ENCODE measurements at regions not wholly inside any gene's neighbourhood (a gene's known extent, or its start where the extent isn't known, plus 50 kb on each side); places are given as distances from the start of the nearest gene placed in this dataset.
A peak's percentile ranks its signal among the peaks of the same experiment; 100 is the strongest.

DNA sequence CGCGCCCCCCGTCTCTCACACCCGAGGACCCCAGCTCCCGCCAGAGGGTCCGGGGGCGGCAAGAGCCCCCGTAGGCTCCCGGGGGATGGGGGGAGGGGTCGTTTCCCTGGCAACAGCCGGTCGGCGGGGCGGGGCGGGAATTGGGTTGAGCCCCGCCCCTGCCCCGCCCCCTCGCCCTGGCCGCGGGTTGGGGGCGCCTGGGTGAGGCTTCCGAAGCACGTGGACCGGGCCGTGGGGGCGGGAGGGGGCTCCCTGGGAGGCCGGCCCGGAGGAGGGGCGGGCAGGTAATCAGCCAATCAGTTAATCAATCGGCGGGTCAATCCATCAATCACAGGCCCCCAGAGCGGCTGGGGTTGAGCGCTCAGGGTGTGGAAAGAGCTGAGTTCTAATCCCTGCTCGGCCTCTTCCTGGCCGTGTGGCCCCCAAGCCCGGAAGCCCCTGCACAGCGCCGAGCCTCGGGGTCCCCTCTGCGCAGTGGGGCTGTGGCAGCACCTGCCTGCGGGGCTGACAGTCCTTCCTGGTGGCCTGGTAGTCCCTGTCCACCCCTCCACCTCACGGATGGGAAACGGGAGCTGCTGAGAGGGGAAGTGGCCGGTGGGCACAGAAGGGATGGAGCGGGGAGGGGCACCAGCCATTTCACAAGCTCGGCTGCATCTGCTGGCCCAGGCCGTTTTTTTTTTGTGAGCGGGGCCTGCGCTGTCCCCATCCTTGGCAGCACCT lies 174.2 kb upstream of the IER5L start:
- peak; percentile 47 for DNase-seq

DNA sequence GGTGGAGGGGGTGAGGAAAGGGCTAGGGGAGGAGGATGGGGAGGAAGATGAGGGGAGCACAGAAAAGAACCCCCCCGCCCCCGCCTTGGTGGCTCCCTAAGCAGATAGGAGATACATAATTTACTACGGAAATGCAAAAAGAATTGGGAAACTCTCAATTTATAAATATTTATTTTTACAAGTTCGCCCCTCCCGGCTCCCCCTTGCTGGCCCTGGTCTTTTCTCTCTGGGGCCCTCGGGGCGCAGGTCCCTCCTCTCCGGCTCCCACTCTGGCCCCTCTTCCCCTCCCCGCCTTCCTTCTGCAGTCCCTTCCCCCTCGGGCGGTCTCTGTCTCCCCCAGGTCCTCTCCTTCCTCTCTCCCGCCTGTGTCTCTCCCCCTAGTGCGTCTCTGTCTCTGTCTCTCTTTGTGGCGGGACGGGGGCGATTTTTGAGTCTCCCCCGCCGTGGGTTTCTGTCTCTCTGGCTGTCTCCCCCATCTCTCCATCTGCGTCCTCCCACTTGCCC lies 173.6 kb upstream of the IER5L start:
- DNase-seq: peak; percentile 57

DNA sequence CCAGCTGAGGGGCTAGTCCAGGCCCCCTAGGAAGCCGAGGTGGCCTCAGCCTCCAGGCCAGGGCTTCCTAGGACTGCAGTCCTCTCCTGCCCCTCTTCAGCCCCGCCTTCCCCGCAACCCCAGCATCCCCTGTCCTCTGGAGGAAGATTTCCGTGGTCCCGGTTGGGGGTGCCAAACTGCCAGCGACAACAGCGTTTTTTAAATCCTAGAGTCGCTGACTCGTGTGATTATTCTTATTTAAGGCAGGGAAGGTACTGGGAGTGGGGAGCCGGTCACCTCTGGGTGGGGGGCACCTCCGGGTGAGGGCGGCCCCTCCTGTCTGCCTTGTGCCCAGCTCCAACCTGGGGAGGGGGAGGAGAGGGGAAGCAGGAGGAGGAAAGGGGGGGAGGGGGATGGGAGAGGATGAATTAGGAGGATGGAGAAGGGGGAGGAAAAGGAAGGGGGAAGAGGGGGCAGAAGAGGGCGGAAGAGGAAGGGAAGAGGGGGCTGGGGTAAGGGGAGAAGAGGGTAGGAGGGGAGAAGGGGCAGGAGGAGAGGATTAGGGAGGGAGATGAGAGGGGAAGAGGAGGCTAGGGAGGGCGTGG lies 173.1 kb upstream of the IER5L start:
- DNase-seq: peak; percentile 60

DNA sequence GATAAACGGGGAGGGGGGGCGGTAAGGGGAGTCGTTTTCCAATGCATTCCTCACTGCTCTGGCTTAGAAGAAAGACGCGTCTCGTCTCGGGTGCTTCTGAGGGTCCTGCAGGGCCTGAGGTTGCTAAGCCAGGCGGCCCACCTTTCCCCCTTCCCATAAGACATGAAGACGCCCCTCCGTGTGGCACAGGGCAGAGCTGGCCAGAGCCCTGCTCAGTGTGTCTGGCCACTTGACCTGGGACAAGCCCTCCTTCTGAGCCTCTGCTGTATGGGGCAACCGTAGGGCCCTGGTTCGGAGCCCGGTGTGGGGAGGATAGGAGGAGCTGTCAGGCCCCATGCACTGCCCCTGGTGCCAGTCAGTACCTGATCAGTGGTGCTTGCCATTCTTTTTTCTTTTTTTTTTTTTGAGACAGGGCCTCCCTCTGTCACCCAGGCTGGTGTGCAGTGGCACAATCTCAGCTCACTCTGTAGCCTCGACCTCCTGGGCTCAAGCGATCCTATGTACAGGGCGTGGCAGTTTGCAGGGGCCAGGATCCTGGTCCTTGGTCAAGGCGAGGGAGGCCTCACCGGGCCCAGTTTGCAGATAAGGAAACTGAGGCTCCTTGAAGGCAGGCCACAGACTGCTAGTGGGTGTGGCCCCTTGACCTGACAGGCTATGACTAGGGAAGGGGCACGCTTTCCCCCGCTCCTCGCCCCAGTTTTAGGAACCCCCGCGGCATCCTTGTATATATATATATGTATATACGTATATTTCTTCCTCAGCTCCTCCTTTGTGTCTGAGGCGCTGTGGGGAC lies 172.3 kb upstream of the IER5L start:
- no peak for DNase-seq

DNA sequence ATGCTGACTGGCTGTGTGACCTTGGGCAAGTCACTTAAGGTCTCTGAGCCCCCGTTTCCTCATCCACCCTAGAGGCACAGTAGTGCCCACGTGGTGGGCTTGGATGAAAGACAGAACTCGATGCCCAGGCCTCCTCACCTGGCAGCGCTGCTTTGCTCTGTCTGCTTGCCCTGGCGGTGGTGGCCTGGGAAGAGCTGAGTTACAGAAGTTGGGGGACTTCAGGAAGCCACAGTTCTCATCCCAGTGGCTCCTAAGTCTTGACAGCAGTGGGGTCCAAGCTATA lies 171.5 kb upstream of the IER5L start:
- DNase-seq: no peak

DNA sequence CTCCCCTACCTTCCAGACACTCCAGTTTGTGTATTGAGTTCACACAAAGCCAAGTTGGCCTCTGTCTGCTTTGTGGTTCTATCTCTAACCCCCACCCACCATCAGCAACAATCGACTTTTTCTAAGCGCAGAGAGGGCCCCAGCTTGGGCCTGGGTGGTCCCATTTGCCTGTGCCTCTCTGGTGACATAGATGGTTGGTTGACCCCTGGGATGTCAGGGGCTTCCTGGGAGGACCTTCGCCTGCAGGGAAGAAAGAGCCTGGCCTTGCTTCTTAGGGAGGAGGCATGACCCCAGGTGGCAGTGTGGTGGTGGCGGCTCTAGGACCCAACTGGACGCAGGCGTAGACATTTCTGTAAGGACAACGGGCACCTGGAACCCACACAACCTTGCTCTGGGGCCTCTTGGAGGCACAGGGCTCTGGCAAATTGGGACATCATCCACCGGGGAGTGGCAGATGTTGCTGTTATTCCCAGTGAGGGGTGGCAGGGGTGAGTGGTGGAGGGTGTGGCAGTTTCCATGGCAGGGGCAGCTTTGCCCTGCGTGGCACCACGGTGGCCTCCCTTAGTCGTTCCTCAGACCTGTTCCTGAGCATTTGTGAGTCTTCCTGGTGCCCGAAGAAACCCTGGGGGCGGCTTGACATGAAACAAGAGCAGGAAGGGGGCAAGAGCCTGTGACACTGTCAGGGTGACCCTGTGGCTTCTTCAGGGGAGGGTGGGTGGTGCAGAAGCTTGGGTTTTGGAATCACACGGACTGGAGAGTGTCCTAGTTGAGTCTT lies 171.0 kb upstream of the IER5L start:
- no peak for DNase-seq

DNA sequence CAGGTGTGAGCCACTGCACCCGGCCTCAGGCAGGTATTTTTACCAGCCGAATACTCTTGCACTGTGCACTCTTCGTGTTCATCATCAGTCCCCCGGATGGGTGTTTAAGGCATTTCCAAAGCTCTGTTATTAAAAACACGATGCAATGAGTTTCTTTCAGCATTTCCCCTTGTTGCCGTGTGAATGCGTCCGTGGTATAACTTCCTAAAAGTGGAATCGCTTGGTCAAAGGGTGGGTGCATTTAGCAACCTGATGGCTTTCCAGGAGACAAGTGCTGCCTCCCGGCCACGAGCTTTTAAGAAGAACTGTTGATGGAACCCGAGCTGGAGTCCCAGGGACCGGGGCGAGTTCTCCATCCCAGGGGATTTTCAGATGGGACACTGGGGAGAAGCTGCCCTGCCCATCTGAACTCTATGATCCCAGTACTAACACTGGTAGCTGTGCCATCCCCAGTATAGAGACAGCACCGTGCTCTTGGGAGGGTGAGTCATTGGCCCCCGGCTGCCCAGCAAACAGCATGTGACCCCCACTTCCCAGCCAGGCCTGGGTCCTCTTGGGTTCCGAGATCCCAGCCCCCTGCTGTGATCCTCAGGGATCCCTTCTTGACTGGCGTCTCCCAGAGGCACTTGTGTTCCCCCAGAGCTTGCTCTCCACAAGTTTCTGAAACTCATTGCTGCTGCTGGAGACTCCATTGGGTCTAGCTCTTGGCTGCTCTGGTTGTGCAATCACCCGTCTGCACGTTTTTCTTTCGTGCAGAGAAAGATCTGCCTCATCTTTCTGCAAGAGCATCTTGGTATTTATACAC lies 169.5 kb upstream of the IER5L start:
- DNase-seq: no peak

DNA sequence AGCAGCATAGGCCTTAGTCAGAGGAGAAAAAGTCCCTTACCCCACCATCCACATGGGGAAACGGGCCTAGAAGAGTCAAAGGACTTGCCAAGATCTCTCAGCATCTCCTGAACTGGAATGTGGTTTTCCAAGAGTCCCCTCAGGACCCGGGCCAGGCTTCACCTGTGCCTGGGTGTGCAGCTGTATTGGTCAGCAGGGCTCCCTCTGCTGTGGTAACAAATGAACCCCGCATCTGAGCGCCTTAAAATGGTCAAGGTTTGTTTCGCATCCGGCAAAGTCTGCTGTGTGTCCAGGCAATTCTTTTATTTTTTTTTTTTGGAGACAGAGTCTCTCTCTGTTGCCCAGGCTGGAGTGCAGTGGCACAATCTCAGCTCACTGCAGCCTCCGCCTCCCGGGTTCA lies 168.0 kb upstream of the IER5L start:
- DNase-seq: no peak

DNA sequence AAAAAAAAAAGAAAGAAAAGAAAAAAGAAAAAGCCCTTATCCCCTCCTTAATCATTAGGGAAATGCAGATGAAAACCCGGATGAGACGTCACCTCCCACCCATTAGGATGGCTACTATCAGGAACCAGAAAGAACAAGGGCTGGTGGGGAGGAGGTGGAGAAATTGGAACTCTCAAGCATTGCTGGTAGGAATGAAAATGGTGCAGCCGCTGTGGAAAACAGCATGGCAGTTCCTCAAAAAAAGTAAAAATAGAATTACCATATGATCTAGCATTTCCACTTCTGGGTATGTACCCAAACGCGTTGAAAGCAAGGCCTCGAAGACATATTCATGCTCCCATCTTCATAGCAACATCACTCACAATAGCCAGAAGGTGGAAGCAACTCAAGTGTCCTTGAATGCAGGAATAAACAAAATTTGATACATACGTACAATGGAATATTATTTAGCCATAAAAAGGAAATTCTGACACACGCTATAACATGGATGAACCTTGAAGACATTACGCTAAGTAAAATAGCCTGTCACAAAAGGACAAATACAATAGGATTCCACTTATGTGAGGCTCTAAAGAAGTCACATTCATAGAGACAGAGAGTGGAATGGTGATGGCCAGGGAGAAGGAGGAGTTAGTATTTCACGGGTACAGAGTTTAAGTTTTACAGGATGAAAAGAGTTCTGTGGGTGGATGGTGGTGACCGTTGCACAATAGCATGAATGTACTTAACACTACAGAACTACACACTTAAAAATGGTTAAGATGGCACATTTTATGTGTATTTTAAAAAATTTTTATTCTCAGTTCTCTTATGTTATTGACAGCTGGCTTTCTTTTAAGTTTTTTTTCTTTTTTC lies 166.8 kb upstream of the IER5L start:
- DNase-seq: no peak

DNA sequence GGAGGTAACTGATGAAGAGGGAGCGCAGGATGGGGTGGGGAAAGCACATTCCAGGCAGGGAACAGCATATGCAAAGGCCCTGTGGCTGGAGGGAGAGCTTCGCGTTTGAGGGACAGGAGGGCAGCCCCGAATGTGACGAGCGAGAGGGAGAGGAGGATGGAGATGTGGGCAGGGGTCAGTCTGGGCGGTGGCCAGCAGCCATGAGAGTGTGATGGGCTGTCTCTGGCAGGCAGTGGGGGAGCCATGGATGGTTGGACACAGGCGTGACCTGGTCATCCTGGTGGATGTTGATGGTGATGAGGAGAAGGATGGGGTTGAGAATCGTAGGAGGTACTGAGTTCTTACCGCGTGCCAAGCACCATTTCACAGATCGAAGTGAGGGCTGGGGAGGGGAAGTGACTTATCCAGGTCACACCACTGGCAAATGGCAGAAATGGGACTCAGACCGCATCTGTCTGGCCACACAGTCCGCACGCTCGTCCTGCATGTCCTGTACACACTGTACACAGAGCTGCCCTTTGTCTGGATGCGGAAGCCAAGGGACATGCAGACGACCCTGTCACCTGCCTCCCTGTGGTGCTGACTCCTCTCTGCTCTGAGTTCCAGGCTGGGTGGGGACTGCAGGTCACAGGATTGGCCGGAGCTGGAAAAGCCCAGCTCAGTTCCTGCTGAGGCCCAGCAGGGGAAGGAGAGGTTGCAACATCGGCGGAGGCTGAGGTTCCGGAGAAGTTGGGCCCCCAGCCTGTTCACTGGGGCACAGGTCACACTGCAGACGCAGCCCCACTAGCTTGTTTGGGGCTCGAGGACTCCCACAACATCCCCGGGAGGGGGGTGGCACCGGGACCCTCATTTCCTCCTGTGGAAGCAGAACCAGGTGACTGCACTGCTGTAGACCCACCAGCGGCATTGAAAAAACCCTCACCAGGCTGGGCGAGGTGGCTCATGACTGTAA lies 165.6 kb upstream of the IER5L start:
- DNase-seq: no peak

DNA sequence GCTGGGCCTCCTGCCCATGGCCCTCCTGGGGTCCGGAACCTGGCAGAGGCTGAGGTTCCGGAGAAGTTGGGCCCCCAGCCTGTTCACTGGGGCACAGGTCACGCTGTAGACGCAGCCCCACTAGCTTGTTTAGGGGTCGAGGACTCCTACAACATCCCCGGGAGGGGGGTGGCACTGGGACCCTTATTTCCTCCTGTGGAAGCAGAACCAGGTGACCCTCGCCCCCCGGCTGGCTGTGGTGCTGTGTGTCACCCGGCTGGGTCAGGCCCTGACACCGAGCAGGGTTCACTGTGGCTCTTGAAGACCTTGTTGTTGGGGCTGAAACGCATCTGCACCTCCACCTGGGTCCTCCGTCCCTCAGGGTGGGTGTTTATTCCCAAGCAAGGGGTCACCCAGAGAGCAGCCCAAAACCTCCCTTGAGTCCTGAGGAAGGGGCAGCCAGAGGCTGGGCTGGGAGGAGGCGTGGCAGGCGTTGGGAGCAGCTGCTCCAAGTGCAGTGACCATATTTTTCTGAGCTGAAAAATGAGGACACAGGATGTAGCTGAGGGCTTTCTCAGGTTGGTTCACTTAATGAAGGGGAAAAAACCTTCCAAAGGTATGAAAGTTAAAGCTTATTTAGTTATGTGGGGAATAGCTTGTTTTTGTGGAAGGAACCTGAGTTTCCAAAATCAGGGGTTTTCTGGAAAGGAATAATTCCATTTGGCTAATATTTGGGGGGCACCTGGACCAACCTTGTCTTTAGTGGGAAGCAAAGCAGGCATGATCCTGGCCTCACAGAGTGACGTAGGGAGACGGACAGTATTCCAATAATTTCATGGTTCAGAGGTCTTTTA lies 164.7 kb upstream of the IER5L start:
- DNase-seq: no peak

DNA sequence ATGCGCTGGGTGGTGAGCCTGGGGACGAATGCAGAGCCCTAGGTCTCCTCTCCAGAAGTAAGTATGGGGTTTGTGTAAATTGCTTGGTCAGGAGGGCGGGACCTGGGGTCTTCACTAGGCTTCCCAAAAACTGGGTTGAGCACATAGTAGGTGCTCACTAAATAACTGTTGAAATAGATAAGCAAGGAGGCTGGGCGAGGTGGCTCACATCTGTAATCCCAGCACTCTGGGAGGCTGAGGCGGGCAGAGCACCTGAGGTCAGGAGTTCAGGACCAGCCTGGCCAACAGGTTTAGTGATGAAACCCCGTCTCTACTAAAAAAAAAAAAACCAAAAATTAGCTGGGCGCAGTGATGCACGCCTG lies 163.9 kb upstream of the IER5L start:
- DNase-seq: no peak

DNA sequence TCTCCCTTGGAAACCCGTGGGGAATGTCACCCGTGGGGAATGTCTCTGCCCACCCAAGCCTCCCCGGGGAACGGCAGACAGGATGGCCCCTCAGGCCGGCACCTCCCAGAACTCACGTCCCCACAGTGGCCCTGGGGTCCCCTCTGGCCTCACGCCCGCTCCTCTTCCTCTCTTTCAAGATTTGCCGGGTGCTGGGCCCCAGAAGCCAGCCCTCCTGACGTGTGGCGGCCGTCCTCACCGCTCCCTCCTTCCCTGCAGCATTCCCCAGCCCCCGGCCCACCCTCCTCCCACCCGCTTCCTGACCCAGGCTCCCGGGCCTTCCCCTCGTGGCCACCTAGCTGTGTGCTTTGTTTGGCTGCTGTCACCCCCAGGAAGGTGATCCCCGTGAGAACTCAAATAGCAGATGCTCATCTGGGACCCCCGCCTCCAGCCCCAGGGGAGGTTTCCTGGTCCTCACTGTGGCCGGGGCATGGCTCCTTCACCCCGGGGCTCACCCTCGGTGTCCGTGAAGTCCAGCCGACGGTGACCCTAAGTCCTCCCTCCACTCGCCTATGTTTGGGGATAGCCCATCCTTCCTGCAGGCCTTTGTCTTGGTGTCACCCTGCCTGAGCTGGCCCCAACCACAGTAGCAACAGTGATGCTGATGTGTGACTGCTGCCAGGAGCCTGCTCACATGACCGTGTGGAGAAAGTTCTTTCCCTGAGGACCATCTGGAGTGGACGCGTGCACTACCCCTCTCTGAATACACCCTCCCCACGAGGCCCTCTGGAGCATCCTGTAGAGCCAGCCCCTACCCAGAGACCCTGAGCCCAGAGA lies 163.3 kb upstream of the IER5L start:
- no peak for DNase-seq

DNA sequence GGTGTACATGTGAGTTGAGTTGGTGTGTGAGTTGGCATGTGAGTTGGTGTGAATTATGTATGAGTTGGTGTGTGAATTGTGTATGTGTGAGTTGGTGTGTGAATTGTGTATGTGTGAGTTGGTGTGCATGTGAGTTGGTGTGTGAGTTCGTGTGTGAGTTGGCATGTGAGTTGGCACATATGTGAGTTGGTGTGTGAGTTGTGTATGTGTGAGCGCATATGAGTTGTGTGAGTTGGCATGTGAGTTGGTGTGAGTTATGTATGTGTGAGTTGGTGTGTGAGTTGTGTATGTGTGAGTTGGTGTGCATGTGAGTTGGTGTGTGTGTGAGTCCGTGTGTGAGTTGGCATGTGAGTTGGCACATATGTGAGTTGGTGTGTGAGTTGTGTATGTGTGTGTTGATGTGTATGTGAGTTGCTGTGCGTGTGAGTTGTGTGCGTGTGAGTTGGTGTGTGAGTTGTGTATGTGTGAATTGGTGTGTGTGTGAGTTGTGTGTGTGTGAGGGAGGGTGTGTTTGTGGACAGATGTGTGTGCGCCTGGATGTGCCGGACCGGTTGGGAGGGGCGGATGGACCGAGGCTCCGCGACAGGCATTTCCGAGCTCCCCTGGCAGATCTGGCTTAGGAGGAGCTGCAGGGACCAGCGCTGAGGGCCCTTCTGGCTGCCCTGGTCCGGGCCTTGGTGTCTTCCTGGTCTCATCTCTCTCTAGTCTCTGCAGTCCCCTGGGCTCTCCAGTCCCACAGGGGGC lies 162.5 kb upstream of the IER5L start:
- no peak for DNase-seq

DNA sequence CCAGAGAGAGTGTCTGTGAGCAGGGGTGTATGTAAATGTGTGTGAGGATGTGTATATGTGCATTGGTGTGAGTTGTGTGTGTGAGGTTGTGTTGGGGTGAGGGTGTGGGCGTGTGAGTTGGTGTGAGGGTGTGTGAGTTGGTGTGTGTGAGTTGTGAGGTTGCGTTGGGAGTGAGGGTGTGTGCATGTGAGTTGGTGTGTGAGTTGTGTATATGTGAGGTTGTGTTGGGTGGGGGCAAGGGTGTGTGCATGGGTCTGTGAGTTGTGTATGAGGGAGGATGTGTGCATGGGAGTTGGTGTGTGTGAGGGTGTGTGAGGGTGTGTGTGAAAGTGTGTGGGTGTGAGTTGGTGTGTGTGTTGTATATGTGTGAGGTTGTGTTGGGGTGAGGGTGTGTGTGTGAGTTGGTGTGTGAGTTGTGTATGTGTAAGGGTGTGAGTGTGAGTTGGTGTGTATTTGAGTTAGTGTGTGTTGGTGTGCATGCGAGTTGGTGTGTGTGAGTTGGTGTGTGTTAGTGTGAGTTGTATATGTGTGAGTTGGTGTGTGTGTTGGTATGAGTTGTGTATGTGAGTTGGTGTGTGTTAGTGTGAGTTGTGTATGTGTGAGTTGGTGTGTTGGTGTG lies 161.6 kb upstream of the IER5L start:
- DNase-seq: no peak

DNA sequence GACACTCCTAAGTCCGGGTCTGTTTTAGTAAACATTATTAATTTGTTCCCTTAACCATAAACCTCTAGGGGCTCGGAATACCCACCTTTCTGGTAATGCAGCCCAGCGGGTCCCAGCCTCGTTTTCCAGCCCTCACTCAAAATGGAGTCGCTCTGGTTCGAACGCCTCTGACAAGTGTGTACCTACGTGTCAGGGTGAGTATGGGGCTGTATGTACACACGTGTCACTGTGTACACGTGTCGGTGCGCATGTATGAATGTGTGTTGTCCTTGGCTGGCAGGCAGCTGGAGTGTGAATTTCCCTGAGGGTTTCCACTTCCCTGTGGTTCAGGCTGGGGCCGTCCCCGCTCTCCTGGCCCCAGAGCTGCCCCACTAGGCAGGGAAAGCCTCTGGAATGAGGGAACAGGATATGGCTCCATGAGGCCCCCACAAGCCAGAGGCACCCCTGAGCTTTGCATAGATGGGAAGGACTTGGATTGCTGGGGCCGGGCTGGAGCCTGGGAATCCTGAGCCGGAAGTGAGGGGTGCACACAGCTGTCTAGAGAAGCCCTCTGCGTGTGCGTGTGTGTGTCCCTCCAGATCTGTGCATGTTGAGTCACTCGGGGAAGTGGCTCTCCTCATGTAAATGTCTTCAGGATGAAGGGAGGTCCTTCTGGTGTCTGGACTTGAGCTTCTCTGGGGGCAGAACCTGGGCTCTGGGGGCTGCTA lies 160.8 kb upstream of the IER5L start:
- DNase-seq: peak; percentile 69
